ENCODE measurements at regions not wholly inside any gene's neighbourhood (a gene's known extent, or its start where the extent isn't known, plus 50 kb on each side); places are given as distances from the start of the nearest gene placed in this dataset.

- TF ChIP-seq, protein P1, sequence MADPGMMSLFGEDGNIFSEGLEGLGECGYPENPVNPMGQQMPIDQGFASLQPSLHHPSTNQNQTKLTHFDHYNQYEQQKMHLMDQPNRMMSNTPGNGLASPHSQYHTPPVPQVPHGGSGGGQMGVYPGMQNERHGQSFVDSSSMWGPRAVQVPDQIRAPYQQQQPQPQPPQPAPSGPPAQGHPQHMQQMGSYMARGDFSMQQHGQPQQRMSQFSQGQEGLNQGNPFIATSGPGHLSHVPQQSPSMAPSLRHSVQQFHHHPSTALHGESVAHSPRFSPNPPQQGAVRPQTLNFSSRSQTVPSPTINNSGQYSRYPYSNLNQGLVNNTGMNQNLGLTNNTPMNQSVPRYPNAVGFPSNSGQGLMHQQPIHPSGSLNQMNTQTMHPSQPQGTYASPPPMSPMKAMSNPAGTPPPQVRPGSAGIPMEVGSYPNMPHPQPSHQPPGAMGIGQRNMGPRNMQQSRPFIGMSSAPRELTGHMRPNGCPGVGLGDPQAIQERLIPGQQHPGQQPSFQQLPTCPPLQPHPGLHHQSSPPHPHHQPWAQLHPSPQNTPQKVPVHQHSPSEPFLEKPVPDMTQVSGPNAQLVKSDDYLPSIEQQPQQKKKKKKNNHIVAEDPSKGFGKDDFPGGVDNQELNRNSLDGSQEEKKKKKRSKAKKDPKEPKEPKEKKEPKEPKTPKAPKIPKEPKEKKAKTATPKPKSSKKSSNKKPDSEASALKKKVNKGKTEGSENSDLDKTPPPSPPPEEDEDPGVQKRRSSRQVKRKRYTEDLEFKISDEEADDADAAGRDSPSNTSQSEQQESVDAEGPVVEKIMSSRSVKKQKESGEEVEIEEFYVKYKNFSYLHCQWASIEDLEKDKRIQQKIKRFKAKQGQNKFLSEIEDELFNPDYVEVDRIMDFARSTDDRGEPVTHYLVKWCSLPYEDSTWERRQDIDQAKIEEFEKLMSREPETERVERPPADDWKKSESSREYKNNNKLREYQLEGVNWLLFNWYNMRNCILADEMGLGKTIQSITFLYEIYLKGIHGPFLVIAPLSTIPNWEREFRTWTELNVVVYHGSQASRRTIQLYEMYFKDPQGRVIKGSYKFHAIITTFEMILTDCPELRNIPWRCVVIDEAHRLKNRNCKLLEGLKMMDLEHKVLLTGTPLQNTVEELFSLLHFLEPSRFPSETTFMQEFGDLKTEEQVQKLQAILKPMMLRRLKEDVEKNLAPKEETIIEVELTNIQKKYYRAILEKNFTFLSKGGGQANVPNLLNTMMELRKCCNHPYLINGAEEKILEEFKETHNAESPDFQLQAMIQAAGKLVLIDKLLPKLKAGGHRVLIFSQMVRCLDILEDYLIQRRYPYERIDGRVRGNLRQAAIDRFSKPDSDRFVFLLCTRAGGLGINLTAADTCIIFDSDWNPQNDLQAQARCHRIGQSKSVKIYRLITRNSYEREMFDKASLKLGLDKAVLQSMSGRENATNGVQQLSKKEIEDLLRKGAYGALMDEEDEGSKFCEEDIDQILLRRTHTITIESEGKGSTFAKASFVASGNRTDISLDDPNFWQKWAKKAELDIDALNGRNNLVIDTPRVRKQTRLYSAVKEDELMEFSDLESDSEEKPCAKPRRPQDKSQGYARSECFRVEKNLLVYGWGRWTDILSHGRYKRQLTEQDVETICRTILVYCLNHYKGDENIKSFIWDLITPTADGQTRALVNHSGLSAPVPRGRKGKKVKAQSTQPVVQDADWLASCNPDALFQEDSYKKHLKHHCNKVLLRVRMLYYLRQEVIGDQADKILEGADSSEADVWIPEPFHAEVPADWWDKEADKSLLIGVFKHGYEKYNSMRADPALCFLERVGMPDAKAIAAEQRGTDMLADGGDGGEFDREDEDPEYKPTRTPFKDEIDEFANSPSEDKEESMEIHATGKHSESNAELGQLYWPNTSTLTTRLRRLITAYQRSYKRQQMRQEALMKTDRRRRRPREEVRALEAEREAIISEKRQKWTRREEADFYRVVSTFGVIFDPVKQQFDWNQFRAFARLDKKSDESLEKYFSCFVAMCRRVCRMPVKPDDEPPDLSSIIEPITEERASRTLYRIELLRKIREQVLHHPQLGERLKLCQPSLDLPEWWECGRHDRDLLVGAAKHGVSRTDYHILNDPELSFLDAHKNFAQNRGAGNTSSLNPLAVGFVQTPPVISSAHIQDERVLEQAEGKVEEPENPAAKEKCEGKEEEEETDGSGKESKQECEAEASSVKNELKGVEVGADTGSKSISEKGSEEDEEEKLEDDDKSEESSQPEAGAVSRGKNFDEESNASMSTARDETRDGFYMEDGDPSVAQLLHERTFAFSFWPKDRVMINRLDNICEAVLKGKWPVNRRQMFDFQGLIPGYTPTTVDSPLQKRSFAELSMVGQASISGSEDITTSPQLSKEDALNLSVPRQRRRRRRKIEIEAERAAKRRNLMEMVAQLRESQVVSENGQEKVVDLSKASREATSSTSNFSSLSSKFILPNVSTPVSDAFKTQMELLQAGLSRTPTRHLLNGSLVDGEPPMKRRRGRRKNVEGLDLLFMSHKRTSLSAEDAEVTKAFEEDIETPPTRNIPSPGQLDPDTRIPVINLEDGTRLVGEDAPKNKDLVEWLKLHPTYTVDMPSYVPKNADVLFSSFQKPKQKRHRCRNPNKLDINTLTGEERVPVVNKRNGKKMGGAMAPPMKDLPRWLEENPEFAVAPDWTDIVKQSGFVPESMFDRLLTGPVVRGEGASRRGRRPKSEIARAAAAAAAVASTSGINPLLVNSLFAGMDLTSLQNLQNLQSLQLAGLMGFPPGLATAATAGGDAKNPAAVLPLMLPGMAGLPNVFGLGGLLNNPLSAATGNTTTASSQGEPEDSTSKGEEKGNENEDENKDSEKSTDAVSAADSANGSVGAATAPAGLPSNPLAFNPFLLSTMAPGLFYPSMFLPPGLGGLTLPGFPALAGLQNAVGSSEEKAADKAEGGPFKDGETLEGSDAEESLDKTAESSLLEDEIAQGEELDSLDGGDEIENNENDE (IDR thresholded peaks at IDR 0.05; ENCODE audit: insufficient replicate concordance, low read length), result no peak
- TF ChIP-seq SIN3A (conservative IDR thresholded peaks at IDR 0.05 in 1 of 2, IDR thresholded peaks at IDR 0.05 in 1 of 2; ENCODE audit: low read depth in 1 of 2, low read length in 2 of 2) (no peak), SP2 (IDR thresholded peaks at IDR 0.05; ENCODE audit: low read length) (no peak), GABPA (IDR thresholded peaks at IDR 0.05; ENCODE audit: borderline replicate concordance, insufficient read depth, low read length) (no peak), CBX5 (IDR thresholded peaks at IDR 0.05; ENCODE audit: low read depth, low read length) (no peak), JUN (IDR thresholded peaks at IDR 0.05; ENCODE audit: low read depth, low read length) (no peak)
- TF ChIP-seq, protein P2, sequence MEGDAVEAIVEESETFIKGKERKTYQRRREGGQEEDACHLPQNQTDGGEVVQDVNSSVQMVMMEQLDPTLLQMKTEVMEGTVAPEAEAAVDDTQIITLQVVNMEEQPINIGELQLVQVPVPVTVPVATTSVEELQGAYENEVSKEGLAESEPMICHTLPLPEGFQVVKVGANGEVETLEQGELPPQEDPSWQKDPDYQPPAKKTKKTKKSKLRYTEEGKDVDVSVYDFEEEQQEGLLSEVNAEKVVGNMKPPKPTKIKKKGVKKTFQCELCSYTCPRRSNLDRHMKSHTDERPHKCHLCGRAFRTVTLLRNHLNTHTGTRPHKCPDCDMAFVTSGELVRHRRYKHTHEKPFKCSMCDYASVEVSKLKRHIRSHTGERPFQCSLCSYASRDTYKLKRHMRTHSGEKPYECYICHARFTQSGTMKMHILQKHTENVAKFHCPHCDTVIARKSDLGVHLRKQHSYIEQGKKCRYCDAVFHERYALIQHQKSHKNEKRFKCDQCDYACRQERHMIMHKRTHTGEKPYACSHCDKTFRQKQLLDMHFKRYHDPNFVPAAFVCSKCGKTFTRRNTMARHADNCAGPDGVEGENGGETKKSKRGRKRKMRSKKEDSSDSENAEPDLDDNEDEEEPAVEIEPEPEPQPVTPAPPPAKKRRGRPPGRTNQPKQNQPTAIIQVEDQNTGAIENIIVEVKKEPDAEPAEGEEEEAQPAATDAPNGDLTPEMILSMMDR (IDR thresholded peaks at IDR 0.05; ENCODE audit: control extremely low read depth in 1 of 3, insufficient read depth in 1 of 3, low read depth in 1 of 3, low read length in 3 of 3), result no peak
Observed at GRCh38 chr17:14429084-14429483, 128.2 kb downstream of the HS3ST3B1 start (continued).

Data from H1 (cell line).